HG03097 (cell line): ENCODE measurements at regions not wholly inside any gene's neighbourhood (a gene's known extent, or its start where the extent isn't known, plus 50 kb on each side); places are given as distances from the start of the nearest gene placed in this dataset.
"Not testable (repeated sequence)": the region's sequence is repeated elsewhere in the genome, so short reads cannot be mapped to it uniquely, and the experiment has no call there.

Experiments
- ATAC-seq: cut with Tn5 transposase; IDR thresholded peaks from one replicate; pipeline ENCODE4 v1.9.1; 2021; ENCODE audit not compliant: unreplicated experiment, low FRiP score

DNA sequence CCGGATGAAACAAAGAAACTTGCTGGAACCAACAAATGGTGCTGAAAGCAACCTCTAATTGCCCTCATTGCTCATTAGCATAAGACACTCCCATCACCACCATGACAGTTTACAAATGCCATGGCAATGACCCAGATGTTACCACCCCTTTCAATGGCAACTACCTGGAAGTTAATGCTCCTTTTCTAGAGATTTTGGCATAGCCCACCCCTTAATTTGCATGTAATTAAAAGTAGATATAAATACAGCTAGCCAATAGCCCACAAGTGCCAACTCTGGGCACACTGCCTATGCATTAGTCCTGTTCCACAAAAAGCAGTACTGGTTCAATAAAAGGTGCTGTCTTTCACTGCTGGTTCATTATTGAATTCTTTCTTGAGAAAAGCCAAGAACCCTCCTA lies 410.3 kb upstream of the PPP1R2C start:
- ATAC-seq = no peak

DNA sequence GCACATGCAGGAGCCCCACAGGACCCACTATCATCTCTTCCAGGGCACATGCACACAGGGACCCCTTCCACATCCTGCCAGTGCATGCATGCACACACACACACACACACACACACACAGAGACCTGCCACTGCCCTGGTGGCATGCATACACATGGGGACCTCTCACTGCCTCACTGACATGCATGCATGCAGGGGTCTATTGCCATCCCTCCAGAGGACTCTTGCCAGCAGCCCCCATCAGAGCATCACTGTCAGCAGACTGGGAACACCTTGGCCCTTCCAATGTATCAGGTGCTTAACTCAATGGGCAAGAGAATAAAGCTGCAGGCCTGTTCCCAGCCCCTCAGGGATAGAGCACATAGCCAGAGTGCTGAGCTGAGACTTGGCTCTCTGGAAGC lies 433.6 kb upstream of the PPP1R2C start:
- ATAC-seq = no peak

DNA sequence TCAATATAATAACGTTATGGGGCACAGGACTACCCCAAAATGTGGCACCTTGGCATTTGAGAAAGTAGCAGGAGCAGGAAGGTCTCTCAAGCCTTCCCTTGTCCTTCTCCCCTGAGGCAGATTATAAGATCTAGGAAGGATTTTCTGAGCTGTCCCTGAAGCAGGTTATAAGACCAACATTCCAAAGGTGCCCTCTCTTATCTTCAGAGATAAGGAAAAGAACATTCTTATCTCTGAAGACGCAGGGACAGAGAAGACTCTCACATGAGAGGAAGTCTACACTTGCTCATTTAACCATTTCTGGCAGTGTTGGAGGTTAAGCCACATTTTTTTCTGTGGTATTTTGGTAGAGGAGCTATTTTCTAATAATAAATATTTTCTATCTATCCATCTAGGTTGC lies 437.9 kb upstream of the MAOA start:
- ATAC-seq = no peak

DNA sequence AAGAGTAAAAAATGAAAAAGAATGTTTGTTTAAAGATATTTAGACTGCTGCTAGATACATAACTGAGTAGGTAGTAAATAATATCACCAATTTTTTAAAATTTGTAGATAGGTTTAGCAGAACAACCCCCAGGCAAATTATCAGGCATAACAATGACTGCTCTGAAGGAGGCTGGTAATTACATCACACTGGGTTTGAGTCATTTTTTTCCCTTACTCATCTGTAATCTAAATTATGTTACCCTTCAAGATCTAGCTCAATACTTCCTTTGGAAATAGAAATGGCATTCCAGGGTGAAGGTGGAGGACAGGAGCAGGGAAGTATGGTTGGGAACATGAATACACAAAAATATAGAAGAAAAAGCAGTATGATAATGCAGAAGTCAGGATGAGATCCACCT lies 431.6 kb upstream of the MAOA start:
- no peak for ATAC-seq

DNA sequence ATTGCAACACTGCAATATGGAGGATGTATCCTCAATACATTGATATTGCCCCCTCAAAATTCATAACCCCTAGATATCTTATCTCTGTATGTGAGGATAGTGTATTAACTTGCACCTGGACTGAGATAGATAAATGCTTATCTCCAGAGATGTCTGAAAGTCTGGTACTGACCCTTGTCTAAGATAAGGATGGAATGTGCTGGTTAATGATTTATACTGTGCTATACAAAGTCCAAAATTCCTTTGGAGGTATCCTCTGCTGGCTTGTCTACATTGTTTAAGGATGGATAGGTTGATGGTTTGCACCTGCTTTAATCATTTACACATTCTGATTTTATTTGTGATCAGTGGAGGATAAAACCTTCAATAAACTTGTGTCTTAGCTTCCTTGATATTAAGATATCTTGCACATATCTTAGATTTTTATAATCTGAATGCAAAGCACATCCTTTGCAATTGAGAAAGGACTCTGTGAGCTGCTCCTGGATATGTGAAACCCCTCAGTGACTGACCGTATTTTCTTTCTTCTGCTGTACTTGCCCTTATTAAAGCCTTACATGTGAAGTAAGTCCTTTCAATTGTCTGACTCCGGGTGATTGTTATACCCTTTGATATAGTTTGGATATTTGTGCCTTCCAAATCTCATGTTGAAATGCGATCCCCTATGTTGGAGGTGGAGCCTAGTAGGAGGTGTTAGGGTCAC lies 430.3 kb upstream of the MAOA start:
- no peak for ATAC-seq

DNA sequence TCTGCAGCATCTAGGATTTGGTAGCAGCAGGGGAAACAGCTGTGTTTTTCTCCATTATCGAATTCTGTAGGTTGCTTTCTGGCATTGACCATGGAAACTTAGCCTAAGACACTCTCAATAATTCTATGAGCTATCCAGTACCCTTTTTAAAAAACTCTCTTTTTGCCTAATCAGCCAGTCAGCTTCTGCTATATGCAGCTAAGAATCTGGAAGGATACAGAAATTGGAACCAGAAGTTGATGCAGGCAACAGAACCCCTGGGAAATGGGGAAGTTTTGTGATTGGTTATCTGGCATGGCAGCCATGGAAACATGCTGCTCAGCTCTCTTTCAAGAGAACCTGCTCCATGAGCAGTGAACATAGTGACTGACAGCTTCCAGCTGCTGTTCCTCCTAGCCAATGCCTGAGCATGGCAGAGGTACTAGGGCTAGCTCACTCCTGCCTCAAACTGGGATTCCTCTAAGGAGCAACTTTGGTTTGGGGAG lies 417.6 kb upstream of the MAOA start:
- ATAC-seq = no peak

DNA sequence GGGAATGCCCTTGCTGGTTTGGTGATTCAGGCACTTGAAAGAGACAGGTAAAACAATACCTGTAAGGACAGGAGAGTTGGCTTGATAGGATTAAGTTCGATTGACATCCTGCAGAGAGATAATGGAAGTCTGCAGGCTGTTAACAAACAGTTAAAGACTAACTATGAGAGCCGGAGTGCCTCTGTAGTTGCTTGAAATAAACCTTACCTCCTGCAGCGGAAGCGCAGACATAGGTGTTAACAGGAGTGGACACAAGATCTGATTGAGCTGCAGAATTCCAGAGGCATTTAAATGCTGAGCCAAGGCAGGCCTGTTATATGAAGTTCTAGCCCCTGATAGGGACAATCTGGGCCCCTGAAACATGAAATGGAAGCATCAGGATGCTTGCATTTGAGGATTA lies 416.7 kb upstream of the MAOA start:
- ATAC-seq = no peak

DNA sequence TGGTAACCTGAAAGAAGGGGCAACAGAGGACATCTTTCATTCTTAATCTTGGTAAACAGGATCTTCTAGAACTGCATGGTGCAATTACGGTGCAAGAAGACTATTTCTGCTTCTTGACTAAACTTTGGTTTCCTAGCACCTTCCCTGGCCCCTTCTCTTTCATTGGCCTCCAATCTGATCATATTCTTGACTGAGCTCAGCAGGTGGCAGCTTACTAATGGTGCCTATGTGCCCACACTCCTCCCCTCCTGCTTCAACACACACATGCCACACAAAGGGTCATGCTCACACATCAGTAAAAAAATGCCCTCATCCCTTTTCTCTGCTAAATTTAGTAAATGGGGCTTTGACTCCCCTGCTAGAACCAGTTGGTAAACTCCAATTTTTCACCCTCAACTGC lies 400.5 kb upstream of the MAOA start:
- no peak for ATAC-seq

DNA sequence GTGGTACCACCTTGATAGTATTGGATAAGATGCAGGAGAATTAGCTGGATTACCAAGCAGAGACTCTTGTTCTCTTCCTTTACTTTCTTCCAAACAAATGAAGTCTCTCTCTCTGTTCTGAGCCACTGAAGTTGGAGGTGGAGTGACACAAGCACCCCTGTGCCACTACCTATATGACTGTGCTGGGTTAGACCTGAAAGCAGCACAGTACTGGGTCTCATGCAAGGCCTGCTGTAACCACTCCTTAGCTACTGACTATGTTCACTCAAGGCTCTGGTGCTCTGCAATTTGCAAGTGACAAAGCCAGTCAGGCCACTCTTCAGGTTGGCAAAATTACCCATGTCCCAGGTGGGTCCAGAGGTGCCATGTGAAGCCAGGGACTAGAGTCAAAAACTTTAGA lies 389.6 kb upstream of the MAOA start:
- no peak for ATAC-seq

DNA sequence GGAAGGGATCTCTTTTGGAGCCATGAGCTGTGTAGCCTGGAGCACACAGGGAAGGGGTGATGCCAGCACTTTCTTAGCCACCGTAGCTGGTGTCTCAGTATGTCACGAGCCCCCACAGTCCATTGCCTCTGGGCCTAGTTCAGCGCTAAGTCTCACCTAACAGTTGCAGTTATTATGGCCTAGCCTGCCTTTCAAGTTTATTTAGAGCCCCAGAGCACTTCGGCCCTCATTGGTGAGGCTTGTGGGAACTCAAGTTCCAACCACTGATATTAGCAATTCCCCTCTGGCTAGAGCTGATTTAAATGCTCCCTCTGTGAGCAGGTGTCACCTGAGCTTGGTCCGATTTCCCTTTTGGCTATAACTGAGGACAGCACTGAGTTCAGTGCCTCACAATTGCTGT lies 388.4 kb upstream of the MAOA start:
- ATAC-seq = no peak

DNA sequence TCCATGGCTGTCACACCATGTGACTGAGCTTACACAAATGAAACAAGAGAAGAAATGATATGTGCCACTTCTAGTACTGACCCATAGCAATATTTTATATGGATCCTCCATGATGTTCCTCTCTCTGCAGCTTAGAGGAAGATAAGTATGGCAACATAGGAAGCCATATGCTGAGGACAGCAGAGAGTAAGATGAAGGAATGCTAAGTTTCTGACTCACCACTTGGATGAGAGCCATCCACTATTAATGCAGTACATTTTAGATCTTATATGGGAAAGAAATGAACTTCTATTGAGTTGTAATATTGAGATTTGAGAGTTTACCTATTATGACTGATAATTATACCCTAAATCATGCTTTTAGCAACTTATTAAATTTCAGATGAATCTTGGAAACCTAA lies 386.9 kb upstream of the MAOA start:
- no peak for ATAC-seq

DNA sequence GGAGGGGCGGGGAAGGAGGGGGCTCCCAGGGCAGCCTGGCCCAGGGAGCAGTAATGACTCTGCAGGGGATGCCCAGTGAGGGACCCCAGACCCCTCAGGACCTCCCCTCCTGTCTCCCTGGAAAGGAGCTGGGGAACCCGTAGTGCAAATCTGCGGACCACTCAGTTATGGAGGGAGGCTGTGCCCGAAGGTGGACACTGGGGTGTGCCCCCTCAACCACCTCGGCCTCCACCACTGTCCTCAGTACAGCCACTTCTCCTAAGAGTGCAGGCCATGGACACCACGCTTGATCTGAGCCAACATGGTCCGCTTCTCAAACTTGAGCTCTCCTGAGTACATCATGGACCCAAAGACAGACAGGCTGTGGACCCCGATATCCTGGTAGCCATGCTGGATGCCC lies 378.2 kb upstream of the MAOA start:
- ATAC-seq = no peak

DNA sequence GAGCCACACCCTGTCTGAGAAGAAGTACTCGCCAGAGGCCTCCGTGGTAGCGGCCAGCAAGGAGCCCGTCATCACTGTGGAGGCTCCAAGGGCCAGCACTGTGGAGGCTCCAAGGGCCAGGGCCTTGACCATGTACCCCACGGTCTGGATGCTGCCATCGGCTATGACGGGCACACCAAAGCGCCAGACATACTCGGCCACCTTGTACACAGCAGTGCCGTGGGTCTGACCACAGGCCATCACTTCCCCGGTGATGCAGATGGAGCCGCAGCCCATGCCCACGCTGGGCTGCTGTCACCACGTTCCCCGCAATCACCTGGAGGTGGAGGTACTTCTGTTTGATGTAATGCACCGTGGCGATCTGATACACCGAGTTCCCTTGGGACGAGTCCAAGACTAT lies 377.7 kb upstream of the MAOA start:
- ATAC-seq = no peak

DNA sequence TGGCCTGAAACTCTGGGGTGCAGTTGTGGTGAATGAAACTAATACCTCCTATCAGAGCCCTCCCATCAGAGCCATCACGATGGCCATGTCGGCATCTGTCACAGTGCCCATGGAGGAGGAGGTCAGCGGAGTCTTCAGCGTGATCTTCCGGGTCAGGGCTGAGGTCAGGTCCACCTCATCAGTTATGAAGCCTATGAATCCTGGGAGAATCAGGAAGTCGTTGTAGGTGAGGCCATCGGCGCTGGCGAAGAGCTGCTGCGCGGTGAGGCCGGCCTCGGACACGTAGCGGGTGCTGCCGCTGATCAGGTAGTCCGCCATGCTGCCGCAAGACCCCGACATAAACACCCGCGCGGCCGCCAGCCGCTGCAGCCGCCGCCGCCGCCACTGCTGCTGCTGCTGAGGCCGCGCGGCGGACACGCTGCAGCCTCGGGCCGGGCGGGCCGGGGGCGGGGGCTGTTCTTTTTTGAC lies 376.7 kb upstream of the MAOA start:
- ATAC-seq = no peak

DNA sequence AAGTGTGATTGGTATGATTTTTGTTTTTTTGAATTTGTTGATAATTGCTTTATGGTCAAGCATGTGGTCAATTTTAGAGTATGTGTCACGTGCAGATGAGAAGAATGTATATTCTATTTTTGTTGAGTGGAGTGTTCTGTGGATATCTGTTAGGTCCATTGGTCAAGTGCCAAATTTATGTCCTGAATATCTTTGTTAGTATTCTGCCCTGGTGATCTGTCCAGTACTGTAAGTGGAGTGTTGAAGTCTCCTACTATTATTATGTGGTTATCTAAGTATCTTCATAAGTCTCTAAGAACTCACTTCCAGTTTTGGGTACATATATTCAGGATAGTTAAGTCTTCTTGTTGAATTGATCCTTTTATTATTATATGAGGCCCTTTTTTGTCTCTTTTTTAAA lies 372.9 kb upstream of the MAOA start:
- ATAC-seq = no peak

DNA sequence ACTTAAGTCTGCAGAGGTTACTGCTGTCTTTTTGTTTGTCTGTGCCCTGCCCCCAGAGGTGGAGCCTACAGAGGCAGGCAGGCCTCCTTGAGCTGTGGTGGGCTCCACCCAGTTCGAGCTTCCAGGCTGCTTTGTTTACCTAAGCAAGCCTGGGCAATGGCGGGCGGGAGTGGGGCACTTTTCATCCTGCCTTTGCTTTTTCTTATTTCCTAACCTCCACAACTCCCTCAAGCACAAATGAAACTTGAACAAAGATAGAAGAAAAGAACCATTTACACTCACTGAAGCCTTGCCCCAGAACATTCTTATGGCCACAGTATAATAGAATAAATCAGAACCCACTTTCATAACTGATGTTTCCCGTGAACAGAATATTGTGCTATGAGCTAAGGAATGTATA lies 344.5 kb upstream of the MAOA start:
- ATAC-seq = not testable (repeated sequence)

DNA sequence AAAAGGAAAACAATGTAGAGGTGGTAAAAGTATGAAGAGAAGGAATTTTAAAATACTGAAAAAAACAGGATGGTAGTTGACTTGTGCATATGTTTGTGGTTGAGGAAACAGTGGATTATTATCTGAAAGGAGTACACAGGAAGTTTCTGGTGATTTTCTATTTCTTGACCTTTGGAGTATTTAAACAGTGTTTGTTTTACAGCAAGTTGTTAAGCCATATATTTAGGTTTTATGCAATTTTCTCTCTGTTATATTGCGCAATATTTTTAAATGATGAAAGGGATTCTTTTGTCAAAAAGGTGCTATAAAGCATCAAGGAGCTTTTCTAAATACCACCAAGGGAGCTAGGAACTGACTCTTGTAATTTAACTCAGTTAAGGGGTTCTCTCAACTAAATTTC lies 343.1 kb upstream of the MAOA start:
- ATAC-seq = no peak

DNA sequence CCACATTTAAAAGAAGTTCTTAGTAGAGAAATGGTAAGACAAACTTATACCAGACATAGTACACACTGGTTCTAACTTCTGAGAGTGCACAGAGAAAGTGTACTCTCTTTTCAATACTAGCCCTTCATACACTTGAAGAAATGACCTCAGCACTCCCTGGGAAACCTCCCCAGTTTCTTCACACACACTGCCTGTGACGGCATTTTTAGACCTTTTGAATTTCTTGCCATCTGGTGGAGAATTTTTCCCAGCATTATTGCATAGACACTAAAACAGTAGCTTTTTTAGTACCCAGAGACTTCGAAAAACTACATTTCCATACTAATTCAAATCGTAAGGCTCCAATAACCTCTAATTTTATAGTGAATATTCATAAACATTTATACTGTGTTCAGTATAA lies 341.6 kb upstream of the MAOA start:
- no peak for ATAC-seq

DNA sequence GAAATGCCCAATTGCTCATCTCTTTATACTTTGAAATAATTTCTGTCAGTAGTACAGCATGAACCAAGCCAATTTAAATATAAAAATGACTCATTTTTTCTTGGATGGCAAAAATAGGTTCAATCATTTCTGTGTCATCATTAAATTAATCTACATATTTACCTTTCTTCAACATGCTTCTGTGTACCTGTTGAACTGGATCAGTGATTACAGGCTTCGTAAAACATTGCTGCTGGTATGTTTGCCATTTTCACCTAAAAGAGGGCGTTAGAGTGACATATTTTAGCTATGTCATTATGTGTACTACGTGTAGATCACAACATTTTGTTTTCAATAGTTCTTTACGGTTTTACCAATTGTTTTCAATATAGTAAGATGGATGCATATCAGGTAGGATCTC lies 340.5 kb upstream of the MAOA start:
- ATAC-seq = no peak

DNA sequence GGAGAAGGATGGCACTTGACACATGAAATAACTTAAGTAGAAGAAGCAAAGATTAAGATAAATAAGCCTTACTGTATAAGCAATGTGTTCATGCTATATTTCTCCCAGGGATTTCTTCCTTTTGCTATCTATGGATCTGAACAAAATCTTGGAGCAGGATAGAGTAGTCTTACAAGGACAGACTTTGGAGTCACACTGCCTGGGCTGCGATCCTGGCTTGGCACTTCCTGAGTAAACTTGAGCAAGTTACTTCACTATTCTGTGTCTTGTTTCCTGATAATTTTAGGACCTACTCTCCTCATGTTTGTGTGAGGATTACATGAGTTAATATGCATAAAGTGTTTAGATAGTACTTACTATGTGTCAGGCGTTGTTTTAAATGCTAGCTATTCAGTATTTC lies 340.0 kb upstream of the MAOA start:
- no peak for ATAC-seq

DNA sequence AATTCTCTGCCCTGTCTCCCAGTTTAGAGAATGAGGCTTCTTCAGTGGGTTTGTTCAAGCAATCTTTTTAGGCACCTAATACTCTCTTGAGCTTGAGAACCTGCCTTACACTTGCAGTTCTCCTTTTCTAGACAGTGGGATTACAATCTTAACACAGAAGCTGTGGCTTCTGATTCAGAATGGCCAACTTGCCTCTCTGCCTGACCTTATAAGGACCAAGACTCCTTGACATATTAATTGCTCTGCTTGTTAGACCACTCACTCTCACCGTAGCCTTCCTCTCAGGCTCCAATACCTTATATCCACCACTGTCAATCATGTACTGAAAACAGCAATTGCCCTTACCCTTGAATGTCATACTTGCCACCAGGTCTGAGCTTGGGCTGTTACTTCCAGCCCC lies 338.7 kb upstream of the MAOA start:
- ATAC-seq = no peak

DNA sequence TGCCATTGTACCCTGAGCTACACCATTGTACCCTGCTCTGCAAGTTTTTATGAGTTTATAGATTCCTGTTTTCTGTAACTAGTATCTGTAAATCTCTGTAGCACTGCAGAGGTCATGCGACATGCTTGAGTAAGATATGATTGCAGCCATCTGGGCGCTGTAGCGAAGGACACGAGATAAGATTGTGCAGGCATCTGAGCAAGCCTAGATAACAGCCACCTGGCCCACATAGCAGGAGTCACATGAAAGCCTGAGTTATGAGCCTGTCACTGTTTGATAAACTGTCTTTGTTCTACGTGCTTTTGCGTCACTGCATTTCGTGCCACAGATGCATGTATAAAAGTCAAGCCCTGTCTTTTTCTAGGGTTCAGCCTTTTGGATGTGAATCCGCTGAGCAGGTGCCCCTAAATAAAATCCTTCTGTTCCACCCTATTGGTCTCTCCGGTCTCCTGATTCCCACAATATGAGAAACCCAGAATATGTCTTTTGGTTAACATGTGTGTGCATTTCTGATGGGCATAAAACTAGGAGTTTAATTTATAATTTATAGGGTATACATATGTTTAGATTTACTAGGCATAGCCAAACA lies 327.6 kb upstream of the MAOA start:
- no peak for ATAC-seq

DNA sequence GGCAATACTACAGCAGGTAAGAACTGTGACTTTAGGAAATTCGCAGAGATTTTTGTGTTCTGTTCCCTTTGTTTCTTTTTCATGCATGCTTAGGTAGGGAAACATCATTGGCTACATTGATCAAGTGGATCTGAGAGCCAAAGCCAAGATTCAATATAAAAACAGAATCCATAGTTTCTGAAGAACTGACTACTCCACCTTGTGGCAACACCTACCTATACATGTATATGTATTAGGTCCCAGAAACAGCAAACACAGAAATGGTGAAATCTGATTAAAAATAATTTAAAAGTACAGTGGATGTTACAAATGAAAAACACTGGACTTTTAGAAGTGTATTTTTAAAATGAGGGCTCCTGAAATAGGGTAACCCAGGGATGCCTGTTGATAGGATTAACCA lies 322.6 kb upstream of the MAOA start:
- no peak for ATAC-seq
